Bronchial epithelial cell (primary cell): ENCODE measurements at regions not wholly inside any gene's neighbourhood (a gene's known extent, or its start where the extent isn't known, plus 50 kb on each side); places are given as distances from the start of the nearest gene placed in this dataset.

Experiments used
- DNase-seq: peaks from one replicate; pipeline ENCODE4 v3.0.0-alpha.2; 2010; ENCODE audit warnings: low read depth
- FAIRE-seq: peaks from 2 replicates; lab custom pipeline; 2011; peaks lifted over from hg19 to GRCh38; lab: Jason Lieb, UNC
- H3K27me3 ChIP-seq: 2 replicates; pipeline ENCODE4 v1.5.1; 2011; ENCODE audit warnings: low read length; ENCODE audit not compliant: control insufficient read depth, insufficient read depth
- H3K36me3 ChIP-seq: 2 replicates; pipeline ENCODE4 v1.5.1; 2011; ENCODE audit warnings: low read length; ENCODE audit not compliant: control insufficient read depth, insufficient read depth
- H3K4me3 ChIP-seq: 2 replicates; pipeline ENCODE4 v1.5.1; 2011; ENCODE audit warnings: mild to moderate bottlenecking, low read depth, low read length, control low read depth
- TF ChIP-seq, protein P1 (sequence below): IDR thresholded peaks from 2 replicates; pipeline ENCODE4 v1.5.1; 2011; ENCODE audit warnings: mild to moderate bottlenecking, moderate library complexity, low read length, control low read depth, inconsistent platforms; ENCODE audit not compliant: insufficient read depth, severe bottlenecking

DNA sequence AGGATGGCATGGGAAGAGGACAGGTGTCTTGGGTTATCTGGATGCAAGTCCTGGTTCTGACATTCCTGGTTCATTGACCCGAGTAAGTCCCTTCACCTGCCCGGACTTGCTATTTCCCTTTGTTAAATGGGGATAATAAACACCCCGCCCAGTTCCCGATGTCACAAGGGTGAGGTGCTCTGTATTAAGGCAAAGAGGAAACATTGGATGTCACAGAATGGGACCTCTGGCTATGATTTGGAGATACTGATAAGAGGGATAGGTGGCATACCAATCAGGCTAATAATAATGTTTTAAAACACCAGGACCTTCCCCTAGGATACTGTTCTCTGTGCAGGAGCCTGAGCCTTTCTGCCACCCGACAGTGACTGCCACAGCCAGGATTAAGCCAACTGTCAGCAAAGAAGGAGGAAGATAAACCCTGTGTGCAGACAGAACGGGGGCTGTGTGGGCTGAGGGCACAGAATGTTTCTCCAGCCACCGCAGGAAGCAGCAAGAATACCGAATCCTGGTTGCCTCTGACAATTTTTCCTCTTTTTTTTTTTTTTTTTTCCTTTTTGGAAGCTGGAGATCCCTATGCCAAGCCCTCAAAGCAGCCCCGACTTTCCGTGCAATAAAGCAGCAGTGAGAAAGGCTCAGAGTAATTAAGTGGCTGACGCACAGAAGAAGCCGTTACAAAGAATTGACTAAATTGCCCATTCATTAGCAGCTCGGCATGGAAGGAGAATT lies 336.6 kb downstream of the SMAD2 start:
- Histone ChIP-seq H3K27me3 (no peaks in the 10 kb centered on the region), H3K4me3 (no peak overlapping the region), H3K36me3 (no peaks in the 10 kb centered on the region)
- FAIRE-seq: no peak
- DNase-seq: no peak
- TF ChIP-seq, protein P1, sequence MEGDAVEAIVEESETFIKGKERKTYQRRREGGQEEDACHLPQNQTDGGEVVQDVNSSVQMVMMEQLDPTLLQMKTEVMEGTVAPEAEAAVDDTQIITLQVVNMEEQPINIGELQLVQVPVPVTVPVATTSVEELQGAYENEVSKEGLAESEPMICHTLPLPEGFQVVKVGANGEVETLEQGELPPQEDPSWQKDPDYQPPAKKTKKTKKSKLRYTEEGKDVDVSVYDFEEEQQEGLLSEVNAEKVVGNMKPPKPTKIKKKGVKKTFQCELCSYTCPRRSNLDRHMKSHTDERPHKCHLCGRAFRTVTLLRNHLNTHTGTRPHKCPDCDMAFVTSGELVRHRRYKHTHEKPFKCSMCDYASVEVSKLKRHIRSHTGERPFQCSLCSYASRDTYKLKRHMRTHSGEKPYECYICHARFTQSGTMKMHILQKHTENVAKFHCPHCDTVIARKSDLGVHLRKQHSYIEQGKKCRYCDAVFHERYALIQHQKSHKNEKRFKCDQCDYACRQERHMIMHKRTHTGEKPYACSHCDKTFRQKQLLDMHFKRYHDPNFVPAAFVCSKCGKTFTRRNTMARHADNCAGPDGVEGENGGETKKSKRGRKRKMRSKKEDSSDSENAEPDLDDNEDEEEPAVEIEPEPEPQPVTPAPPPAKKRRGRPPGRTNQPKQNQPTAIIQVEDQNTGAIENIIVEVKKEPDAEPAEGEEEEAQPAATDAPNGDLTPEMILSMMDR: no peak

DNA sequence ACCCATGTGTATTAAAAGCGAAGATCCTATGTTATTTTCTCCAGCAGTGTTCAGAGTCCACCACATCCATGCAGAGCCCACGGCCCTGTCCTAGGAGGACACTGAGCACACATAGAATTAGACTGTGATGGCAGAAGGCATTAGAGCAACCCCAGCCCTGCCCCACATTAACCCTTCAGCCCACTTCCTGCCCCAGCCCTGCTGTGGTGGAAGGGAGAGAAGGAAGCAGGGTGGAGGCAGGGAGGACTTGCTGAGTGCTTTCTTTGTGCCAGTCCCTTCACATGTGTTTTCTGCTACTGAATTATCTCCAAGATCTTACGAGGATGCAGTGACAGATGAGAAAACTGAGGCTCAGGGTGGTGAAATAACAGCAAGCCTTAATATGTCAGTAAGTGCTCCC lies 339.0 kb downstream of the SMAD2 start:
- TF ChIP-seq, protein P1: no peak
- Histone ChIP-seq H3K27me3 (no peaks in the 10 kb centered on the region), H3K36me3 (no peaks in the 10 kb centered on the region), H3K4me3 (no peak overlapping the region)
- DNase-seq (no peak), FAIRE-seq (peak; percentile 52)

GRCh38 chr18:47587587-47587986 lies 336.1 kb upstream of the SKOR2 start:
- Histone ChIP-seq H3K36me3 (no peaks in the 10 kb centered on the region), H3K27me3 (no peaks in the 10 kb centered on the region), H3K4me3 (no peak overlapping the region)
- FAIRE-seq (no peak), DNase-seq (no peak)
- TF ChIP-seq, protein P1: no peak

GRCh38 chr18:47586418-47587070 lies 335.1 kb upstream of the SKOR2 start:
- TF ChIP-seq, protein P1: no peak
- DNase-seq: no peak
- Histone ChIP-seq H3K27me3 (no peaks in the 10 kb centered on the region), H3K4me3 (no peak overlapping the region), H3K36me3 (no peaks in the 10 kb centered on the region)
- no peak for FAIRE-seq

- TF ChIP-seq, protein P1: no peak
- H3K4me3 ChIP-seq: no peak overlapping the region
- DNase-seq (no peak), FAIRE-seq (no peak)
- no peaks in the 10 kb centered on the region for H3K27me3 ChIP-seq
- H3K36me3 ChIP-seq: no peaks in the 10 kb centered on the region
Observed at GRCh38 chr18:47585914-47586313, 334.5 kb upstream of the SKOR2 start.
